HG03460 (cell line): ENCODE measurements at regions not wholly inside any gene's neighbourhood (a gene's known extent, or its start where the extent isn't known, plus 50 kb on each side); places are given as distances from the start of the nearest gene placed in this dataset.

Experiments
- ATAC-seq: cut with Tn5 transposase; IDR thresholded peaks from one replicate; pipeline ENCODE4 v1.9.1; 2021; ENCODE audit not compliant: unreplicated experiment

- ATAC-seq: no peak
These were observed 1069.4 kb upstream of the ADGRL2 start for GRCh38 chr1:80731241-80731894.

GRCh38 chr1:80722611-80723010, 1078.1 kb upstream of the ADGRL2 start:
- no peak for ATAC-seq

GRCh38 chr1:80706526-80706925, 1094.2 kb upstream of the ADGRL2 start:
- no peak for ATAC-seq

GRCh38 chr1:80678438-80678837, 1122.3 kb upstream of the ADGRL2 start:
- ATAC-seq: no peak

GRCh38 chr1:80675454-80675853, 1125.3 kb upstream of the ADGRL2 start:
- no peak for ATAC-seq

GRCh38 chr1:80673935-80674597, 1126.7 kb upstream of the ADGRL2 start:
- no peak for ATAC-seq

- no peak for ATAC-seq
These were observed 1132.4 kb upstream of the ADGRL2 start for GRCh38 chr1:80668372-80668771.

GRCh38 chr1:80666073-80666472, 1134.7 kb upstream of the ADGRL2 start:
- no peak for ATAC-seq

GRCh38 chr1:80659161-80659560, 1141.6 kb upstream of the ADGRL2 start:
- ATAC-seq: no peak

- ATAC-seq: no peak
These were observed 1143.0 kb upstream of the ADGRL2 start for GRCh38 chr1:80657707-80658106.

- no peak for ATAC-seq
These were observed 1143.6 kb upstream of the ADGRL2 start for GRCh38 chr1:80657044-80657643.

- no peak for ATAC-seq
These were observed 1144.1 kb upstream of the ADGRL2 start for GRCh38 chr1:80656641-80657040.

GRCh38 chr1:80656014-80656636, 1144.6 kb upstream of the ADGRL2 start:
- ATAC-seq: peak; percentile 75

- no peak for ATAC-seq
These were observed 1154.7 kb upstream of the ADGRL2 start for GRCh38 chr1:80646053-80646452.

- ATAC-seq: no peak
These were observed 1155.1 kb upstream of the ADGRL2 start for GRCh38 chr1:80645621-80646020.

GRCh38 chr1:80640978-80641377, 1159.8 kb upstream of the ADGRL2 start:
- peak; percentile 51 for ATAC-seq

GRCh38 chr1:80639777-80640533, 1160.8 kb upstream of the ADGRL2 start:
- ATAC-seq: peak; percentile 94

- ATAC-seq: no peak
These were observed 1166.6 kb upstream of the ADGRL2 start for GRCh38 chr1:80633947-80634706.

- no peak for ATAC-seq
These were observed 1168.5 kb upstream of the ADGRL2 start for GRCh38 chr1:80632284-80632683.

GRCh38 chr1:80629304-80629837, 1171.4 kb upstream of the ADGRL2 start:
- no peak for ATAC-seq
